HFF-Myc (cell line): ENCODE measurements at regions not wholly inside any gene's neighbourhood (a gene's known extent, or its start where the extent isn't known, plus 50 kb on each side); places are given as distances from the start of the nearest gene placed in this dataset.

ENCODE experiments used
- DNase-seq: peaks from one replicate; pipeline ENCODE4 v3.0.0-alpha.2; 2011; ENCODE audit warnings: low read depth; ENCODE audit errors: extremely low read depth
- H3K4me3 ChIP-seq: replicated peaks from 2 replicates; pipeline ENCODE4 v1.5.1; 2011; ENCODE audit warnings: low read depth, mild to moderate bottlenecking, control low read depth, low read length
- TF ChIP-seq, protein P1 (sequence below): IDR thresholded peaks from 2 replicates; pipeline ENCODE4 v1.5.1; 2012; ENCODE audit warnings: mild to moderate bottlenecking, low read depth, low read length, control low read depth; ENCODE audit errors: missing control alignments

DNA sequence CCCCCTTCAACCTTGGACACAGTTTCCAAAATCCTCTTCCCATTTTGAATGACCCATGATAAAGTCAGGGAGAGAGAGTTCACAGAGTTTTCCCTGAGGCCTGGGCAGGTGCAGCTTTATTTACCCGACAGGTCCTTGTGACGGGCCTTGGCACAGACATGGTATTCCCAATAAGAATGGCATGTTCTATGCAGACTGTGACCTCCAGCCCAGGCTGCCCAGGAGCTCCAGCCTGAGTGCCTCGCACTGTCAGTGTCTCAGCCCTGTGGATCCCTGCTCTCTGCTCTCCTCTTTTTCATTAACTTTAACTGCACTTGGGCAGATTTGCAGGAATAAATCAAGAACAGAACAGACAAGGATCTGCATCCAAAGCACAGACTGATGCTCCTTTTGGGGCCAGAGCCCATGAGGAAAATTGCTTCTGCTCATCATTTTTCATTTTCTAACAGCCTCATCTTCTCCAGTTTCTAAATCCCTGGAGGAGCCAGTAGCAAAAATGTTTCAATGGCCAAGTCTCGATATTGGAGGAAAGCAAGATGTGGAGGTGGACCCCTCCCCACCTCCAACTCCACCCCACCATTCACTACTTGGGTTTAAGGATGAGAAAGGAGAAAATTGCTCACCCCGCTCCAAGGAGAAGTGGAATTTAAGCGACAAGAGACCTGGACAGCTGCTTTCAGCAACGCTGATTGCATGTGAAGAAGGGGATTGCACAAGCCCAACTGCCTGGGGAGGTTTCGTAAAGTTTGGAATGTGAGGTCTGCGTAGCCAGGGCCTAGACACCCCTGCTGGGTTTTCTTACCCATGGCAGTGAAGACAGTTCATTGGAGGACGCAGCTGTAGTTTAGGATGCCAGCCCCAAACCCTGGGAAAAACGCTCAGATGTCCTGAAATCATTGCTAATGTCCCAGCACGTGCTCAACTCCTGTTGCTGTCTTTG lies 225.9 kb downstream of the WDR11 start:
- TF ChIP-seq, protein P1, sequence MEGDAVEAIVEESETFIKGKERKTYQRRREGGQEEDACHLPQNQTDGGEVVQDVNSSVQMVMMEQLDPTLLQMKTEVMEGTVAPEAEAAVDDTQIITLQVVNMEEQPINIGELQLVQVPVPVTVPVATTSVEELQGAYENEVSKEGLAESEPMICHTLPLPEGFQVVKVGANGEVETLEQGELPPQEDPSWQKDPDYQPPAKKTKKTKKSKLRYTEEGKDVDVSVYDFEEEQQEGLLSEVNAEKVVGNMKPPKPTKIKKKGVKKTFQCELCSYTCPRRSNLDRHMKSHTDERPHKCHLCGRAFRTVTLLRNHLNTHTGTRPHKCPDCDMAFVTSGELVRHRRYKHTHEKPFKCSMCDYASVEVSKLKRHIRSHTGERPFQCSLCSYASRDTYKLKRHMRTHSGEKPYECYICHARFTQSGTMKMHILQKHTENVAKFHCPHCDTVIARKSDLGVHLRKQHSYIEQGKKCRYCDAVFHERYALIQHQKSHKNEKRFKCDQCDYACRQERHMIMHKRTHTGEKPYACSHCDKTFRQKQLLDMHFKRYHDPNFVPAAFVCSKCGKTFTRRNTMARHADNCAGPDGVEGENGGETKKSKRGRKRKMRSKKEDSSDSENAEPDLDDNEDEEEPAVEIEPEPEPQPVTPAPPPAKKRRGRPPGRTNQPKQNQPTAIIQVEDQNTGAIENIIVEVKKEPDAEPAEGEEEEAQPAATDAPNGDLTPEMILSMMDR: no peak
- no peak overlapping the region for H3K4me3 ChIP-seq
- DNase-seq: no peak

DNA sequence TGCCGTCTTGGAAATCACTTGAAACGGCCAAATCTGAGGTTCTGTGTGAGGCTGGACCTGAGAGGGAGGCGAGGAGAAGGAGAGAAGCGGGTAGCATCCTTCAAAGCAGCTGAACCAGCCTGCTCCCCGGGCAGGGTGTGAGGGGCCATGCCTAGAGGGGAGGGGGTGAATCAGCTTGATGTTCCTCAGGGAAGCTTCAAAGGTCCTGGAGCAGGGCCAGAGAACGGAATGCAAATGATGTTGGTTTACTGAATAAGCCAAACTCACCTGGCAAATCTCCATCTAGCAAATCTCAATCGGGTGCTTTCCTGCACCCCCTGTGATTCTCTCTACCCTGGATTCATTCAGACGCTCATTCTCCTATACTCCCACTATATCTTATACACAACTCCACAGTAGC lies 226.9 kb downstream of the WDR11 start:
- no peak for DNase-seq
- H3K4me3 ChIP-seq: no peak overlapping the region
- TF ChIP-seq, protein P1: no peak

DNA sequence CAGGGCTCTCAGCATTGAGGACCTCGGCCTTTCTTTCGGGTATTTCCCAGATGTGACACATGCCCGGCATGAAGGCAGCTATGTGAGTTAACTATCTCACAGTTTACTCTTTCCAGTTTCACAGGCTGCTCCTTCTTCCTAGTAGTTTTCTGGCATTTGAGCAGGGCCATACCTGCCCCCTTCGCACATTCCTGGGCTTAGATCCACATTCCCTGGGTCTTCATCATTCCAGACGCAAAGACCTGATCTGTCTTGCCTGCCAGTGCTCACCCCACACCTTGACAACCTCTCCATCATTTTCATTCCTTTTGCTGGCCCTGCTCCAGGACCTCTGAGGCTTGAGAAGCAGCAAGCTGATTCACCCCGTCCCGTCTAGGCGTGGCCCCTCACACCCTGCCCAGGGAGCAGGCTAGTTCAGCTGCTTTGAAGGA lies 227.5 kb downstream of the WDR11 start:
- DNase-seq: no peak
- no peak overlapping the region for H3K4me3 ChIP-seq
- TF ChIP-seq, protein P1: no peak

DNA sequence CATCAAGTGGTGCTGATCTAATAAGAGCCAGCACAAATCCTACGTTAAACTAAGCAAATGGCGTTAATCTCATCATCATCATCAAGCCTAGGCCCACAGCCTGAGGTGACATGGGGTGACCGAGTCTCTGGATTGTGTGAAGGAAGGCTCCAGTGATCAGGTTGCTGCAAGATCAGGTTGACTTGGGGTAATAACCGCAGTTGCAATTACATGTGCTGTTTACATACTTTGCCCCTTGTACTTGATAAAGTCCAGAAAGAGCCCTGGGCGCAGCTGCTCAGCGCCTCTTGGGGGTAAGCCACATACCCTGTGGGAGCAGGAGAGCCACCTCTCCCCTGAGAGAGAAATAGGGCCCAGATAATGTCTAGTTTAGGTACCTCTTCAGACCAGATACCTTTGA lies 228.1 kb downstream of the WDR11 start:
- TF ChIP-seq, protein P1: no peak
- no peak overlapping the region for H3K4me3 ChIP-seq
- DNase-seq: no peak

DNA sequence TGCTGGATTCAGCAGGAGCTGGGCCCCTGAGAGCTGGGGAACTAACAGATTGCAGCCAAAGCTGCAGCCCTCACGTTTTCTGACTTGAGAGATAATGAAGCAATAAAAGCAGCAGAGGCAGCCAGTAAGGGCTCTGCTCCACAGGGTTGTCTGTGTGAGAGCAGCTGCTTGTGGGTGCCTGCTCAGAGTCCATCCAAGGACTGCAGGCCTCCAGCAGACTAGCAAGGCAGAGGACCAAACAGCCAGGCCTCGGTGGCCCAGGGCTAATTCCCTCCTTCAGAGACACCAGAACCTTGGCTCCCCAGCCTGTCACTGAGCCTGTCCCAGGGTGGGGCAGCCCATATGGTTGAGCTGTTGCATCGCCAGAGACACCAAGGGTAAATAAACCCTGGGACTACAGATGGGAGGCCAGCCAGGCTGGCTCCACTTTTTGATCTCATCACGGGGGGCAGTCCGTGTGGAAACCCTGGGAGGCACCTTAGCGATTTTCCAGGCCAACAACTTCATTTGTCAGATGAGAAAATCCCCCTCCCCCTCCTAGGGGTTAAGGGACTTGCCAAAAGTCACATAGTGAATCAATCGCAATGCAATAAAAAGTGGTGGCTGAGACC lies 229.2 kb downstream of the WDR11 start:
- DNase-seq: no peak
- H3K4me3 ChIP-seq: no peak overlapping the region
- TF ChIP-seq, protein P1: no peak

DNA sequence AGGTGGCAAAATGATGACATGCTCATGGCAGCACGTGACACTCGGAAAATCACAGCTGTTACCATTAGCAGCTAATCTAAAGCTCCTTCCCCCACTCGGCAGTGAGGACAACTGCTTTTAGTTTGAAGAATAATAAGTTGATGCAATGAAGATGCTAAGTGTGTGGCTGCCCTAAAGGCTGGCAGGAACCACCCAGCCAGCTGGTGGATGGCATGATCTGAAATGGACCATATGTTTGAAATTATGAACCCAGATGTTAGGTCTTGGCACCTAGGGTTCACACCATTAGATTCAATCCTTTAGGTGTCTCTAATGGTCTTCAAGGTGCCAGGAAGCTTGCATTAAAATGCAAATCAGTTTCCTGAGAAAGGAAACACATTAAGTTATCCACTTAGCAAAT lies 230.1 kb downstream of the WDR11 start:
- DNase-seq: no peak
- H3K4me3 ChIP-seq: no peak overlapping the region
- TF ChIP-seq, protein P1: no peak
